HepG2 (cell line): ENCODE measurements at regions not wholly inside any gene's neighbourhood (a gene's known extent, or its start where the extent isn't known, plus 50 kb on each side); places are given as distances from the start of the nearest gene placed in this dataset.

ENCODE experiments used
- ATF3 ChIP-seq: sonication (generic); formaldehyde crosslinking; IDR thresholded peaks from 2 replicates; pipeline ENCODE4 v1.4.0; 2020; ENCODE audit warnings: missing genetic modification reagents
- CREM ChIP-seq, 2 experiments: sonication (generic) in 1 of 2; formaldehyde crosslinking in 1 of 2; IDR thresholded peaks; 2 replicates each; pipeline versions ENCODE4 v1.4.0 to v1.6.1; 2016 to 2020; ENCODE audit warnings: antibody characterized with exemption in 1 of 2, mild to moderate bottlenecking in 1 of 2, missing genetic modification reagents in 1 of 2
- DNMT1 ChIP-seq: sonication (generic); formaldehyde crosslinking; IDR thresholded peaks from 2 replicates; pipeline ENCODE4 v1.5.1; 2020; ENCODE audit warnings: mild to moderate bottlenecking, missing genetic modification reagents
- IKZF5 ChIP-seq: IDR thresholded peaks from 2 replicates; pipeline ENCODE4 v1.6.1; 2018; ENCODE audit warnings: missing genetic modification reagents, mild to moderate bottlenecking, missing compliant biosample characterization
- NRL ChIP-seq: sonication (generic); formaldehyde crosslinking; IDR thresholded peaks from 2 replicates; pipeline ENCODE4 v1.5.0; 2020; ENCODE audit warnings: missing genetic modification reagents, mild to moderate bottlenecking, moderate library complexity, borderline replicate concordance
- PITX1 ChIP-seq: sonication (generic); formaldehyde crosslinking; IDR thresholded peaks from 2 replicates; pipeline ENCODE4 v1.5.1; 2020; ENCODE audit warnings: mild to moderate bottlenecking, missing genetic modification reagents
- PRDM15 ChIP-seq: sonication (generic); formaldehyde crosslinking; IDR thresholded peaks from 2 replicates; pipeline ENCODE4 v1.4.0; 2020; ENCODE audit warnings: missing genetic modification reagents
- SNAI1 ChIP-seq: sonication (generic); formaldehyde crosslinking; IDR thresholded peaks from 2 replicates; pipeline ENCODE4 v1.5.0; 2020; ENCODE audit warnings: mild to moderate bottlenecking, missing genetic modification reagents, borderline replicate concordance
- YEATS4 ChIP-seq: sonication (generic); formaldehyde crosslinking; IDR thresholded peaks from 2 replicates; pipeline ENCODE4 v1.4.0; 2020; ENCODE audit warnings: missing genetic modification reagents, borderline replicate concordance
- ZBTB14 ChIP-seq: sonication (generic); formaldehyde crosslinking; IDR thresholded peaks from 2 replicates; pipeline ENCODE4 v1.4.0; 2020; ENCODE audit warnings: missing genetic modification reagents
- ZBTB33 ChIP-seq: sonication (generic); formaldehyde crosslinking; IDR thresholded peaks from 2 replicates; pipeline ENCODE4 v1.4.0; 2020; ENCODE audit warnings: missing genetic modification reagents
- ZBTB34 ChIP-seq: sonication (generic); formaldehyde crosslinking; IDR thresholded peaks from 2 replicates; pipeline ENCODE4 v1.8.0; 2022; ENCODE audit warnings: mild to moderate bottlenecking, missing genetic modification reagents
- ZKSCAN8 ChIP-seq: IDR thresholded peaks from 2 replicates; pipeline ENCODE4 v1.6.1; 2016; ENCODE audit warnings: borderline replicate concordance, missing genetic modification reagents, missing compliant biosample characterization
- ZNF331 ChIP-seq: sonication (generic); formaldehyde crosslinking; IDR thresholded peaks from 2 replicates; pipeline ENCODE4 v1.4.0; 2020; ENCODE audit warnings: missing genetic modification reagents
- ZNF333 ChIP-seq: sonication (generic); formaldehyde crosslinking; IDR thresholded peaks from 2 replicates; pipeline ENCODE4 v1.4.0; 2020; ENCODE audit warnings: mild to moderate bottlenecking, missing genetic modification reagents, borderline replicate concordance
- ZNF343 ChIP-seq: sonication (generic); formaldehyde crosslinking; IDR thresholded peaks from 2 replicates; pipeline ENCODE4 v1.4.0; 2020; ENCODE audit warnings: mild to moderate bottlenecking, missing genetic modification reagents
- ZNF431 ChIP-seq: sonication (generic); formaldehyde crosslinking; IDR thresholded peaks from 2 replicates; pipeline ENCODE4 v1.9.0; 2022; ENCODE audit warnings: missing genetic modification reagents, low read depth, mild to moderate bottlenecking, borderline replicate concordance
- ZNF850 ChIP-seq: sonication (generic); formaldehyde crosslinking; conservative IDR thresholded peaks from 2 replicates; pipeline ENCODE4 v1.9.0; 2021; ENCODE audit warnings: mild to moderate bottlenecking, missing genetic modification reagents

- TF ChIP-seq ZBTB34 (CRISPR knock-in tag) (no peak), CREM (IDR thresholded peaks at IDR 0.05) (peak; percentile 13; the same call in 1 of the 2 replicates), CREM (CRISPR knock-in tag; IDR thresholded peaks at IDR 0.05) (no peak), PRDM15 (CRISPR knock-in tag) (no peak), IKZF5 (CRISPR knock-in tag) (peak; percentile 79), ZNF331 (CRISPR knock-in tag) (peak; percentile 55), NRL (CRISPR knock-in tag) (no peak), ZBTB14 (CRISPR knock-in tag) (no peak), SNAI1 (no peak), ZNF333 (CRISPR knock-in tag) (no peak), DNMT1 (CRISPR knock-in tag) (no peak), YEATS4 (CRISPR knock-in tag) (peak; percentile 51; the same call in 1 of the 2 replicates), ZKSCAN8 (no peak), ZBTB33 (CRISPR knock-in tag) (0 out of 2 replicates have a peak, but pooled peaks have one; percentile 18), ZNF431 (CRISPR knock-in tag) (peak; percentile 77), ZNF343 (CRISPR knock-in tag) (0 out of 2 replicates have a peak, but pooled peaks have one; percentile 18), PITX1 (peak; percentile 52; the same call in 1 of the 2 replicates), ZNF850 (no peak), ATF3 (CRISPR knock-in tag) (peak; percentile 14; the same call in 1 of the 2 replicates)
These were observed 69.1 kb upstream of the BTN3A2 start (continued) for GRCh38 chr6:26295691-26296555.
